Thyroid gland (tissue), 4 donors: ENCODE measurements at regions not wholly inside any gene's neighbourhood (a gene's known extent, or its start where the extent isn't known, plus 50 kb on each side); places are given as distances from the start of the nearest gene placed in this dataset.

Experiments used
- CTCF ChIP-seq, 6 experiments: fragments of 200-600 bp in 3 of 6; fragments of 450-650 bp in 3 of 6; sonication (generic) in 3 of 6; IDR thresholded peaks; one replicate each; pipeline ENCODE4 v1.5.1; 2016 to 2019; ENCODE audit warnings: antibody characterized with exemption in 6 of 6, mild to moderate bottlenecking in 2 of 6, inconsistent platforms in 1 of 6, moderate library complexity in 1 of 6
- POLR2A ChIP-seq, 2 donors: fragments of 450-650 bp; IDR thresholded peaks; one replicate each; pipeline ENCODE4 v1.6.1; 2017; ENCODE audit warnings: antibody characterized with exemption in 2 of 2, mild to moderate bottlenecking in 2 of 2, moderate library complexity in 1 of 2

GRCh38 chr5:175181331-175181730 is 262.7 kb downstream of the DRD1 start:
- TF ChIP-seq CTCF (IDR thresholded peaks at IDR 0.05) (no peak), POLR2A (IDR thresholded peaks at IDR 0.05) (no peak)
